NOMO-1 treated with DMSO at 0.1 percent for 48 hours (cell line): ENCODE measurements at regions not wholly inside any gene's neighbourhood (a gene's known extent, or its start where the extent isn't known, plus 50 kb on each side); places are given as distances from the start of the nearest gene placed in this dataset.

Source experiments
- DNase-seq: peaks from one replicate; lab custom pipeline; 2025; ENCODE audit not compliant: unreplicated experiment; lab: John Stamatoyannopoulos, UW

GRCh38 chr17:14776791-14777190 is 475.9 kb downstream of the HS3ST3B1 start:
- DNase-seq: no peak

- DNase-seq: peak; percentile 44
Observed at GRCh38 chr17:14775731-14776492, 475.0 kb downstream of the HS3ST3B1 start.

- DNase-seq: no peak
Observed at GRCh38 chr17:14774774-14775173, 473.9 kb downstream of the HS3ST3B1 start.

GRCh38 chr17:14772776-14773175 is 471.9 kb downstream of the HS3ST3B1 start:
- DNase-seq: no peak

- no peak for DNase-seq
Observed at GRCh38 chr17:14771543-14771942, 470.7 kb downstream of the HS3ST3B1 start.

- DNase-seq: peak; percentile 26
Observed at GRCh38 chr17:14768923-14769322, 468.0 kb downstream of the HS3ST3B1 start.

- DNase-seq: no peak
Observed at GRCh38 chr17:14762736-14763479, 462.0 kb downstream of the HS3ST3B1 start.

GRCh38 chr17:14760719-14761411 is 460.0 kb downstream of the HS3ST3B1 start:
- DNase-seq: no peak

- no peak for DNase-seq
Observed at GRCh38 chr17:14760212-14760611, 459.3 kb downstream of the HS3ST3B1 start.

GRCh38 chr17:14759325-14759724 is 458.4 kb downstream of the HS3ST3B1 start:
- DNase-seq: no peak

- no peak for DNase-seq
Observed at GRCh38 chr17:14756479-14756878, 455.6 kb downstream of the HS3ST3B1 start.

- DNase-seq: no peak
Observed at GRCh38 chr17:14755002-14755401, 454.1 kb downstream of the HS3ST3B1 start.

GRCh38 chr17:14753383-14753782 is 452.5 kb downstream of the HS3ST3B1 start:
- no peak for DNase-seq

- DNase-seq: peak; percentile 27
Observed at GRCh38 chr17:14752011-14752410, 451.1 kb downstream of the HS3ST3B1 start.

GRCh38 chr17:14750866-14751265 is 450.0 kb downstream of the HS3ST3B1 start:
- DNase-seq: no peak

- DNase-seq: no peak
Observed at GRCh38 chr17:14749269-14749668, 448.4 kb downstream of the HS3ST3B1 start.

- DNase-seq: peak; percentile 93
Observed at GRCh38 chr17:14748036-14748710, 447.3 kb downstream of the HS3ST3B1 start.

GRCh38 chr17:14747603-14747950 is 446.7 kb downstream of the HS3ST3B1 start:
- DNase-seq: peak; percentile 43

GRCh38 chr17:14746822-14747602 is 446.1 kb downstream of the HS3ST3B1 start:
- DNase-seq: peak; percentile 57

GRCh38 chr17:14745541-14745940 is 444.7 kb downstream of the HS3ST3B1 start:
- DNase-seq: no peak
